NCI-H510A (cell line): ENCODE measurements at regions not wholly inside any gene's neighbourhood (a gene's known extent, or its start where the extent isn't known, plus 50 kb on each side); places are given as distances from the start of the nearest gene placed in this dataset.
"Not testable (repeated sequence)": the region's sequence is repeated elsewhere in the genome, so short reads cannot be mapped to it uniquely, and the experiment has no call there.

ENCODE experiments used
- DNase-seq: peaks from one replicate; lab custom pipeline; 2025; lab: John Stamatoyannopoulos, UW

GRCh38 chr14:105621479-105622328 is 95.3 kb downstream of the TMEM121 start:
- not testable (repeated sequence) for DNase-seq

- DNase-seq, result no peak
Measured at GRCh38 chr14:105622329-105622955, 96.1 kb downstream of the TMEM121 start.

GRCh38 chr14:105623178-105623577 is 96.8 kb downstream of the TMEM121 start:
- not testable (repeated sequence) for DNase-seq

GRCh38 chr14:105624346-105624745 is 98.0 kb downstream of the TMEM121 start:
- DNase-seq, result not testable (repeated sequence)

GRCh38 chr14:105624749-105625434 is 98.5 kb downstream of the TMEM121 start:
- not testable (repeated sequence) for DNase-seq

- not testable (repeated sequence) for DNase-seq
Measured at GRCh38 chr14:105625448-105625847, 99.1 kb downstream of the TMEM121 start.

- DNase-seq, result not testable (repeated sequence)
Measured at GRCh38 chr14:105626111-105626510, 99.7 kb downstream of the TMEM121 start.

DNA sequence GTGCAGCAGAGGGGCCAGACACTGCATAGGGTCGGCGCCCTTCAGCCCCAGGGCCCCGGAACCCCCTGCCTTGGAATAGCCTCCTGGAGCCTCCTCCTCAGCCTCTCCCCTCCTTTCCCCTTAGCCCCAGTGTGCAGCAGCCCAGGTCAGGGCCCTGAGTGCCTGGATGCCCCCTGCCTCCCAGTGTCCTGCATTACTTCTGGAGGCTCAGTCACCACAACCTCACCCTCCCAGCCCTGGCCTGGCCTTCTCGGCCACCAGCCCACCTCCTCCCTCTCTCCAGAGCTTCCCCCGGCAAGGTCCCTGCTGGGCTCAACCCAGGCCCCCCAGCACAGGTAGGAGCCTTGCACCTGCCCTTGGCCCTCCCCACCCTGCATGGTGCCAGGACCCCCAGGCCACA is 100.3 kb downstream of the TMEM121 start:
- not testable (repeated sequence) for DNase-seq

GRCh38 chr14:105627287-105627686 is 100.9 kb downstream of the TMEM121 start:
- DNase-seq, result not testable (repeated sequence)

- no peak for DNase-seq
Measured at GRCh38 chr14:105627701-105628100, 101.3 kb downstream of the TMEM121 start.

- DNase-seq, result not testable (repeated sequence)
Measured at GRCh38 chr14:105628126-105628525, 101.7 kb downstream of the TMEM121 start.

DNA sequence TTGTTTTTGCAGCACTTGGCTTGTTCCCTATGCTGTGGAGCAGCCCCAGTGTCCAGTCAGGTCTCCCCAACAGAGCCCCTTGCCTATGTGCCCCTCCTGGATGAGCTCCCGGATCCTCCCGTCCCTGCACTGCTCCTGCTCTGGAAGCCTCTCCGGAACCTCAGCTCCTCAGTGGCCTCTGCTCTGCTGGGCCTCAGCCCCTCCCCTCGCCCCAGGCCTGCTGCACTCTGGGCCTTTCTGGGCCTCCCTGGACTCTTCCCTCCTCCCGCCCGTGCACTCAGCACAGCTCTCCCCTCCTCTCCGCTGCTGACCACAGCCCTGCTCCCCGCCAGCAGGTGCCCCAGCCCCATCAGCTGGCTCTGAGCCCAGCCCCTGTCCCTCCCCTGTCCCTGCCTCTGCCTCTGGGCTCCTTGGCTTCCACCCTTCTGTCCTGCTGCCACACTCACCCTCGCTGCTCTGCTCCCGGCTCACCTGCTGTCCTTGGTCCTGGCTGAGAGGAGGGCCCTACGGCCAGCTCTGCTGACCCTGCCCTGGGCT is 102.2 kb downstream of the TMEM121 start:
- DNase-seq, result not testable (repeated sequence)

DNA sequence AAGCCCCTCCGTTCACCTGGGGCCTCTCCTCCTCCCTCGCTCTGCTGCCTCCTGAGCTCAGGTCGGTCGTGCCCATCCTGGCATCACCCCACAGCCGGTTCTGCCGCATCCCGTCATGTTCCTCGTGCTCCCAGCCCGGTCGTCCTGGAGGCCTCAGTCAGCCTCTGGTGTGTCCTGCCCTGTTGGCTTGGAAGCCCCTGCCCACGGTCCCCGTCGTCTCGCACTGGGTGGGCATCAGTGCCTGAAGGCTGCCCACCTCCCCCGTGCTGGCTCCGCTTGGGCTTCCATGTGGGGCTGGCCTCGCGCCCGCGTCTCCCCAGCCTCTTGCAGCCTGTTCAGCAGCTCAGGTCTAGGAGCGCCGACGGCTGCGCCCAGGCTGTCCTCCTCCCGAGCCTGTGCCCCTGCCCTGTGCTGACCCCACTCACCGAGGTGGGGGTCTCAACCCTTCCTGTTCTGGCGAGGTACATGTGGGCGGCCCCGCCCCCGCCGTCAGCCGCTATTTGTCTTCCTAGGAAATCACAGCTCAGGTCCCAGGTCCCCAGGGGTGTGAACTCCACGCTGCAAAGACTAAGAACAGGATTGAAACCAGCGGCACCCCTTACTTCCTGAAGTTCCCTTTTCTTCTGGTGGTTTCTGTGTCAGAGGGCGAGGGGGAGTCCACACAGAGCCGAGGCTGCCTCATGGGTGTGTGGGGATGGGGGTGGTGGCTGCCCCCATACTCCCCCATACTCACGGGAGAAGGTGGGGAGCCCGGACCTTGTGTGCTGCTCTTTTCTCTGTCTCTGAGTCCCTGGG is 102.9 kb downstream of the TMEM121 start:
- DNase-seq, result not testable (repeated sequence)

GRCh38 chr14:105629886-105630215 is 103.5 kb downstream of the TMEM121 start:
- no peak for DNase-seq

GRCh38 chr14:105630293-105630934 is 104.0 kb downstream of the TMEM121 start:
- DNase-seq, result not testable (repeated sequence)

DNA sequence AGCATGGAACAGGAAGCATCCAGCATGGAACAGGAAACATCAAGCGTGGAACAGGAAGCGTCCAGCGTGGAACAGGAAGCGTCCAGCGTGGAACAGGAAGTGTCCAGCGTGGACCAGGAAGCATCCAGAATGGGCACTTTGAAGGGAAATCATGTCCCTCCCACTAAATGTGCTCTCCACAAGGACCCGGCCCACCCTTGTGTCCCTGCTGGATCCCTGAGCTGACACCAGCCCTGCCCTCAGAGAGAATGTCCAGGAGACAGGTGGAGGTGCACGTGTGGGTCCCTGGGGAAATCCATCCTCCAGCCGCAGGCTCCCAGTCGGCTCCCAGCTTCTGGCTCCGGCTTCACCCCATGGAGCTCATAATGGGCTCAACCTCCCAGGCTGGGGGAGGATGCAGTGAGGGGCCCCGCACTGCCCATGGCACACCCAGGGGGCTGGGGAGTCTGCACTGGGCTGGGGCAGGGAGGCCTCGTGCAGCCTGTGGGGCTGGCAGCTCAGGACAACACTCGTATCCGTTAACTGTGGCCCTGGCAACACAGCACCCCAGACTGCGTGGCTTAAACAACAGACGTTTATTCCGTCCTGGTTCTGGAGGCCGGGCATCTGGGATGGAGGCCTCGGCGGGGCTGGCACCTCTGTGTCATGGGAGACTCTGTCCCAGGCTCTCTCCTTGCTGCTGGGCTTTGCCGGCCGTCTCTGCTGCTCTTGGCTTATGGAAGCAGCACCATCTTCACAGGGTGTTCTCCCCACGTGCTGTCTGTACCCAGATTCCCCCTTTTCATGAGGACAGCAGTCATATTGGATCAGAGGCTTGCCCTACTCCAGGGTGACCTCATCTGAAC is 104.8 kb downstream of the TMEM121 start:
- DNase-seq, result not testable (repeated sequence)

- no peak for DNase-seq
Measured at GRCh38 chr14:105632010-105632409, 105.6 kb downstream of the TMEM121 start.

- DNase-seq, result not testable (repeated sequence)
Measured at GRCh38 chr14:105633596-105633995, 107.2 kb downstream of the TMEM121 start.

DNA sequence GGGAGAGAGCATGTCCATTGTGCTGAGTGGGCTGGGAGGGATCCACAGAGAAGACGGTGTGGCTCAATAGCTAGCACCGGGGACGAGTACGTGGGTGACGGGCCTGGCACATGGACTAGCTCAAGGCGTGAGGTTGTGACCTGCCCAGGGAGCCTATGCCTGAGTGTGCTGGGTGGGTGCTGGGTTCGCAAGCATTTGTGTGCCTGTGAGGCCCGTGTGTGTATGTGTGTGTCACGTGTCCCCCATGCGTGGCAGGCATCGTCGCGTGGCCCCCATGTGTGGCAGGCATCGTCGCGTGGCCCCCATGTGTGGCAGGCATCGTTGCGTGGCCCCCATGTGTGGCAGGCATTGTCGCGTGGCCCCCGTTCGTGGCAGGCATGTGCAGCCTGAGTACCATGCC is 109.2 kb downstream of the TMEM121 start:
- DNase-seq, result no peak

GRCh38 chr14:105636021-105636420 is 109.6 kb downstream of the TMEM121 start:
- DNase-seq, result not testable (repeated sequence)
